CD4-positive, alpha-beta T cell (primary cell): ENCODE measurements at regions not wholly inside any gene's neighbourhood (a gene's known extent, or its start where the extent isn't known, plus 50 kb on each side); places are given as distances from the start of the nearest gene placed in this dataset.
A peak's percentile ranks its signal among the peaks of the same experiment; 100 is the strongest.
"Not testable (repeated sequence)": the region's sequence is repeated elsewhere in the genome, so short reads cannot be mapped to it uniquely, and the experiment has no call there.

Experiments used
- ATAC-seq: fragments of 200-7000 bp; cut with Tn5 transposase; one replicate; pipeline ENCODE4 v1.10.0; 2022; ENCODE audit warnings: mild to moderate bottlenecking; ENCODE audit not compliant: poor library complexity
- CTCF ChIA-PET: fragments of 350-600 bp; sonication (Branson Sonifier 250); formaldehyde crosslinking; loops from one replicate; lab custom pipeline; 2021; ENCODE audit warnings: antibody characterized with exemption, inconsistent platforms; lab: Charles Lee
- POLR2A ChIA-PET: fragments of 350-600 bp; sonication (Branson Sonifier 250); formaldehyde crosslinking; loops from one replicate; lab custom pipeline; 2021; ENCODE audit warnings: antibody characterized with exemption, inconsistent platforms; lab: Charles Lee
- DNase-seq, 14 experiments: peaks; one replicate each; pipeline ENCODE4 v3.0.0-alpha.2; 2013 to 2020; ENCODE audit warnings: mixed read lengths in 2 of 14
- H3K27ac ChIP-seq, 2 donors: one replicate each; pipeline versions ENCODE4 v1.5.1 to v1.7.0; 2013; ENCODE audit warnings: low read length in 2 of 2, low read depth in 1 of 2, mild to moderate bottlenecking in 1 of 2
- H3K27me3 ChIP-seq, 2 experiments: 1 replicate in 1 of 2; 2 replicates in 1 of 2; pipeline versions ENCODE4 v1.6.1 to v1.7.0; 2013; ENCODE audit warnings: low read length in 2 of 2, control low read depth in 1 of 2, mild to moderate bottlenecking in 1 of 2, moderate library complexity in 1 of 2; ENCODE audit not compliant: insufficient read depth in 2 of 2, control insufficient read depth in 1 of 2
- H3K36me3 ChIP-seq: one replicate; pipeline ENCODE4 v1.6.1; 2013; ENCODE audit warnings: low read length, control low read depth; ENCODE audit not compliant: insufficient read depth
- H3K4me1 ChIP-seq: one replicate; pipeline ENCODE4 v1.6.1; 2013; ENCODE audit warnings: low read length, control low read depth; ENCODE audit not compliant: insufficient read depth
- H3K4me3 ChIP-seq: one replicate; pipeline ENCODE4 v1.5.1; 2013; ENCODE audit warnings: mild to moderate bottlenecking, low read length, moderate library complexity
- H3K9me3 ChIP-seq, 2 experiments: 1 replicate in 1 of 2; 2 replicates in 1 of 2; pipeline versions ENCODE4 v1.6.1 to v1.7.0; 2013; ENCODE audit warnings: low read length in 2 of 2, mild to moderate bottlenecking in 2 of 2, control low read depth in 1 of 2, moderate library complexity in 1 of 2; ENCODE audit not compliant: control insufficient read depth in 1 of 2, insufficient read depth in 1 of 2
- H3K27ac Mint-ChIP-seq: one replicate; pipeline ENCODE4 v1.8.0; 2020; ENCODE audit warnings: mixed read lengths
- H3K27me3 Mint-ChIP-seq: one replicate; pipeline ENCODE4 v1.8.0; 2021; ENCODE audit warnings: mixed read lengths
- H3K36me3 Mint-ChIP-seq: one replicate; pipeline ENCODE4 v1.8.0; 2021; ENCODE audit warnings: low read depth, mixed read lengths
- H3K4me1 Mint-ChIP-seq: one replicate; pipeline ENCODE4 v1.8.0; 2021; ENCODE audit warnings: low read depth, mixed read lengths
- H3K4me3 Mint-ChIP-seq: one replicate; pipeline ENCODE4 v1.8.0; 2020; ENCODE audit warnings: mild to moderate bottlenecking, mixed read lengths
- H3K9me3 Mint-ChIP-seq: one replicate; pipeline ENCODE4 v1.8.0; 2020; ENCODE audit warnings: mixed read lengths
- intact Hi-C, 2 experiments: fragments of 100-400 bp; cut with DNase I in 1 of 2; cut with micrococcal nuclease in 1 of 2; formaldehyde crosslinking; loops; one replicate each; pipeline versions ENCODE4 v1.15.1 to v1.9.0; 2023 to 2025; cut with DNase I, micrococcal nuclease
- TF ChIP-seq, protein P1 (sequence below): fragments of 200-600 bp; IDR thresholded peaks from one replicate; pipeline ENCODE4 v1.8.0; 2022; ENCODE audit warnings: antibody characterized with exemption, mild to moderate bottlenecking

DNA sequence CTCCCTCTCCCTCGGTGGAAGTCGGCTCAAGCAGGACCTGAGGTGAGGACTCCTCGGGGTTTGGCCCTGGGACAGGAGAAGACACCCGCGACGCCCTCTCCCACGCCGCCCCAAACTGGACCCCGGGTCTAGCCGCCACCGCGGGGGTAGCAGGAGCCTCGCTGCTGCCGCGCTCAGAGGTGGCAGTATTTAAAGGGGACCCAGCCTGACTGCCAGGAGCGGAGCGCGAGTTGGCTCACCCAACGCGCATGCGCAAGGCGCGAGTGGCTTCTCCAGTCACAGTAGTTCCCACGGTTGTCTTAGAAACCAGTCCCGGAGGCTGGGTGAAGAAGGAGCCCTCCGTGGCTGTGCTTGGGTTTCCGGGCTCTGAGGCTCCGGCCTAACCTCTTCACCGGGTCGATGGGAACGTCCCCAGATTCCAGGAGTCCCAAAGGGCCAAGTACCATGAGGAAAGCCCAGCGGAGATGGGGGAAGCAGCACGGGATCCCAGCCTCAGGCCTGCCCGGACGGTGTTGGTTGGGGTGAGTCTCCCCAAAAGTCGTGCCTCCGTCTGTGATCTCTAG lies 477.8 kb downstream of the SPATA31A7 start:
- peaks cover 6% of the 10 kb centered on the region for H3K9me3 Mint-ChIP-seq
- CTCF ChIA-PET: no interaction called here
- Histone ChIP-seq H3K27me3 (no peaks in the 10 kb centered on the region), H3K27ac (no peak overlapping the region), H3K4me3 (no peak overlapping the region), H3K9me3 (peaks cover 5 to 76% of the 10 kb centered on the region in 2 experiments), H3K36me3 (no peaks in the 10 kb centered on the region), H3K4me1 (no peaks in the 10 kb centered on the region)
- H3K36me3 Mint-ChIP-seq: peaks cover 4% of the 10 kb centered on the region
- H3K4me1 Mint-ChIP-seq: no peaks in the 10 kb centered on the region
- intact Hi-C loops: no loop called here
- no peaks in the 10 kb centered on the region for H3K27me3 Mint-ChIP-seq
- H3K4me3 Mint-ChIP-seq: no peak overlapping the region
- ATAC-seq (no peak), DNase-seq (peak in 1 of 14 experiments; percentile 21)
- TF ChIP-seq, protein P1, sequence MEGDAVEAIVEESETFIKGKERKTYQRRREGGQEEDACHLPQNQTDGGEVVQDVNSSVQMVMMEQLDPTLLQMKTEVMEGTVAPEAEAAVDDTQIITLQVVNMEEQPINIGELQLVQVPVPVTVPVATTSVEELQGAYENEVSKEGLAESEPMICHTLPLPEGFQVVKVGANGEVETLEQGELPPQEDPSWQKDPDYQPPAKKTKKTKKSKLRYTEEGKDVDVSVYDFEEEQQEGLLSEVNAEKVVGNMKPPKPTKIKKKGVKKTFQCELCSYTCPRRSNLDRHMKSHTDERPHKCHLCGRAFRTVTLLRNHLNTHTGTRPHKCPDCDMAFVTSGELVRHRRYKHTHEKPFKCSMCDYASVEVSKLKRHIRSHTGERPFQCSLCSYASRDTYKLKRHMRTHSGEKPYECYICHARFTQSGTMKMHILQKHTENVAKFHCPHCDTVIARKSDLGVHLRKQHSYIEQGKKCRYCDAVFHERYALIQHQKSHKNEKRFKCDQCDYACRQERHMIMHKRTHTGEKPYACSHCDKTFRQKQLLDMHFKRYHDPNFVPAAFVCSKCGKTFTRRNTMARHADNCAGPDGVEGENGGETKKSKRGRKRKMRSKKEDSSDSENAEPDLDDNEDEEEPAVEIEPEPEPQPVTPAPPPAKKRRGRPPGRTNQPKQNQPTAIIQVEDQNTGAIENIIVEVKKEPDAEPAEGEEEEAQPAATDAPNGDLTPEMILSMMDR: no peak
- no peak overlapping the region for H3K27ac Mint-ChIP-seq
- POLR2A ChIA-PET: no interaction called here

DNA sequence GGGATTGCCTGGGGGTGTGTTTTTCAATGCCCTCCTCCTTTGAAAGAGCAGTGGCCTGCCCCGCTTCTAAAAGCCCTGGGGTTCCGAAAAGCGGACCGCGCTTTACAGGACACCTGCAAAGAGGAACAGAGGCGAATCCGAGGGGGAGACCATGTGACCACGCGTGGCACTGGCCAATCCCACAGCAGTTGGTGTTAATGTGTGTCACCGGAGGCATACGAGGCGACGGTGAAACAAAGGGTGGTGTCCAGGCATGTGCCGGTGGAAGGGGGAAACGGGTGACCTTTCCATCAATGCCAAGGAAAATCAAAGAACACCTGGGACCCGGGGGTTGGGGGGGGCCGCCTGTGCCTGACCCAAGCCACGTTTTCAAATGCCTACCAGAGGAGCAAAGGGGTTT lies 478.4 kb downstream of the SPATA31A7 start:
- H3K4me1 ChIP-seq, H3K36me3 Mint-ChIP-seq, H3K9me3 Mint-ChIP-seq, H3K4me3 ChIP-seq, H3K4me1 Mint-ChIP-seq, CTCF ChIA-PET, H3K36me3 ChIP-seq, ATAC-seq, POLR2A ChIA-PET, intact Hi-C loops, H3K27ac ChIP-seq, H3K27me3 Mint-ChIP-seq, H3K27me3 ChIP-seq, H3K4me3 Mint-ChIP-seq, H3K27ac Mint-ChIP-seq: not testable (repeated sequence)
- peak in 1 of 14 experiments; percentile 16 for DNase-seq
- H3K9me3 ChIP-seq: peaks cover 5 to 81% of the 10 kb centered on the region in 2 experiments

DNA sequence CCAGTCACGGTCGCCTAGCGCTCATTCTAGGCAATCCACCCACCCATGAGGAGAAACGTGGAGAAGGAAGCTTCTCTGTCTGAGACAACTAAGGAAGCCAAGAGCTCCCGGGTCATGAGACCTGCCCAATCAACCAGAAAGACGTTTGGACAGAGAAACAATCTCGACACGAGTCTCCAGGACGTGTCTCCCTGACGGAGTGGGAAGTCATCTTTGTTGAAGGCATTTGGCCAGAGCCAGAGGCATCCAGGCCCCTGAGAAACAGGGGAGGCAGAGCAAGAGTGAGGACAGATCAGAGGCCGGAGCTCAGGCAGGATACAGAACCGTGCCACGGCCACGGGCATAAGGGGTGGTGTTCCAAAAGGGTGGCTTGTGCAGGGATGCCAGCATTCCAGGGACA lies 479.0 kb downstream of the SPATA31A7 start:
- POLR2A ChIA-PET: no interaction called here
- Histone ChIP-seq H3K9me3 (peaks cover 5 to 87% of the 10 kb centered on the region in 2 experiments), H3K4me1 (no peaks in the 10 kb centered on the region), H3K27ac (no peak overlapping the region), H3K4me3 (no peak overlapping the region), H3K27me3 (no peaks in the 10 kb centered on the region), H3K36me3 (no peaks in the 10 kb centered on the region)
- intact Hi-C loops: no loop called here
- H3K36me3 Mint-ChIP-seq: peaks cover 4% of the 10 kb centered on the region
- CTCF ChIA-PET: no interaction called here
- TF ChIP-seq, protein P1: no peak
- no peak for DNase-seq
- H3K27ac Mint-ChIP-seq: no peak overlapping the region
- no peak overlapping the region for H3K4me3 Mint-ChIP-seq
- H3K27me3 Mint-ChIP-seq: no peaks in the 10 kb centered on the region
- H3K4me1 Mint-ChIP-seq: no peaks in the 10 kb centered on the region
- ATAC-seq: no peak
- H3K9me3 Mint-ChIP-seq: peaks cover 6% of the 10 kb centered on the region

DNA sequence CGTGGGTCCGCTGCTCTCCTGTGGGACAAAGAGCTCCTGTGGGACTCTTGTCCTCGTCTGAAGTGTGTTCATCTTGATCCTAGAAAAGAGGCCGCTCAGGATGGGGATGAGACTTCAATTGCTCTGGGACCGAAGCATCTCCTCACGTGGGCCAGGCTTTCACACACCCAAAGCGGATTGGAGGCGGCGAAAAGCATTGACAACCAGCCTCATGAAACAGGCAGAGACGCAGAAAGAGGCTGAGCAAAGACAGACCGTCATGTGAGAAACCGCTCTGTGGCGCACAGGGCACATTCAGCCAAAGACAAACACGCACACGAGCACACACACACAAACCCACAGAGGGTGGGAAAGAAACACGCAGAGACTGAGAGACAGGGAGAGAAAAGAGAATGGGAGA lies 479.5 kb downstream of the SPATA31A7 start:
- H3K9me3 ChIP-seq: peaks cover 5 to 92% of the 10 kb centered on the region in 2 experiments
- no peaks in the 10 kb centered on the region for H3K27me3 Mint-ChIP-seq
- no peak overlapping the region for H3K4me3 Mint-ChIP-seq
- peaks cover 6% of the 10 kb centered on the region for H3K9me3 Mint-ChIP-seq
- H3K36me3 ChIP-seq: no peaks in the 10 kb centered on the region
- TF ChIP-seq, protein P1: no peak
- CTCF ChIA-PET: no interaction called here
- POLR2A ChIA-PET: no interaction called here
- no peaks in the 10 kb centered on the region for H3K4me1 ChIP-seq
- no peak overlapping the region for H3K4me3 ChIP-seq
- no peak overlapping the region for H3K27ac ChIP-seq
- DNase-seq (no peak), ATAC-seq (no peak)
- H3K4me1 Mint-ChIP-seq: no peaks in the 10 kb centered on the region
- H3K27me3 ChIP-seq: no peaks in the 10 kb centered on the region
- peaks cover 4% of the 10 kb centered on the region for H3K36me3 Mint-ChIP-seq
- H3K27ac Mint-ChIP-seq: no peak overlapping the region
- intact Hi-C loops: no loop called here

DNA sequence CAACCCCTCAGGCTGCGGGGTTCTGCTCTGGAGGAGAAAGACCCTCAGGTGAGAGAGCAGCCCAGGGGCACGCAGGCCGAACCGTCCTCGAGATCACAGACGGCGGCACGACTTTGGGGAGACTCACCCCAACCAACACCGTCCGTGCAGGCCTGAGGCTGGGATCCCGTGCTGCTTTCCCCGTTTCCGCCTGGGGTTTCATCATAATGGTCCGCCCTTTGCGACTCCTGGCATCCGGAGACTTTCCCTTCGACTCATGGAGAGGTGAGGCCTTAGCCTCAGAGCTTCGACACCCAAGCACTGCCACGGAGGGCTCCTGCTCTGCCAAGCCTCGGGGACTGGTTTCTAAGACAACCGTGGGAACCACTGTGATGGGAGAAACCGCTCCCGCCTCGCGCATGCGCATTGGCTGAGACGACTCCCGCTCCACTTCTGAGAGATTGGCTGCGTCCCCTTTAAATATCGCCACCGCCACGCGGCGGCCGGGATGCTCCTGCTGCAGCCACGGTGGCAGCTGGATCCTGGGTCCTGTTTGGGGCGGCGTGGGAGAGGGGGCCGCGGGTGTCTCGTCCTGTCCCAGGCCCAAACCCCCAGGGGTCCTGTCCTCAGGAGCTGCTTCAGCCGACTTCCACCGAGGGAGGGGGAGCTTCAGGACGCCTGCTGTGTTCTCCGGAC lies 480.1 kb downstream of the SPATA31A7 start:
- POLR2A ChIA-PET, H3K9me3 Mint-ChIP-seq, H3K27ac Mint-ChIP-seq, H3K36me3 ChIP-seq, H3K4me3 ChIP-seq, H3K4me3 Mint-ChIP-seq, ATAC-seq, H3K27me3 ChIP-seq, H3K27me3 Mint-ChIP-seq, DNase-seq, H3K4me1 ChIP-seq, H3K36me3 Mint-ChIP-seq, H3K27ac ChIP-seq, CTCF ChIA-PET, intact Hi-C loops, H3K4me1 Mint-ChIP-seq: not testable (repeated sequence)
- H3K9me3 ChIP-seq: peaks cover 5 to 94% of the 10 kb centered on the region in 2 experiments
